IPS-18a (cell line): ENCODE measurements at regions not wholly inside any gene's neighbourhood (a gene's known extent, or its start where the extent isn't known, plus 50 kb on each side); places are given as distances from the start of the nearest gene placed in this dataset.

Experiments used
- H3K27ac ChIP-seq: one replicate; pipeline ENCODE4 v1.5.1; 2013; ENCODE audit warnings: low read length
- H3K27me3 ChIP-seq: one replicate; pipeline ENCODE4 v1.6.1; 2013; ENCODE audit warnings: mild to moderate bottlenecking, low read length; ENCODE audit not compliant: control insufficient read depth, insufficient read depth
- H3K36me3 ChIP-seq: one replicate; pipeline ENCODE4 v1.6.1; 2013; ENCODE audit warnings: low read depth, low read length; ENCODE audit not compliant: control insufficient read depth
- H3K4me1 ChIP-seq: one replicate; pipeline ENCODE4 v1.6.1; 2013; ENCODE audit warnings: low read depth, low read length; ENCODE audit not compliant: control insufficient read depth
- H3K4me3 ChIP-seq: one replicate; pipeline ENCODE4 v1.5.1; 2013; ENCODE audit warnings: low read length
- H3K9ac ChIP-seq: one replicate; pipeline ENCODE4 v1.6.1; 2013; ENCODE audit warnings: mild to moderate bottlenecking, low read length, moderate library complexity
- H3K9me3 ChIP-seq: one replicate; pipeline ENCODE4 v1.6.1; 2013; ENCODE audit warnings: low read depth, low read length; ENCODE audit not compliant: control insufficient read depth

DNA sequence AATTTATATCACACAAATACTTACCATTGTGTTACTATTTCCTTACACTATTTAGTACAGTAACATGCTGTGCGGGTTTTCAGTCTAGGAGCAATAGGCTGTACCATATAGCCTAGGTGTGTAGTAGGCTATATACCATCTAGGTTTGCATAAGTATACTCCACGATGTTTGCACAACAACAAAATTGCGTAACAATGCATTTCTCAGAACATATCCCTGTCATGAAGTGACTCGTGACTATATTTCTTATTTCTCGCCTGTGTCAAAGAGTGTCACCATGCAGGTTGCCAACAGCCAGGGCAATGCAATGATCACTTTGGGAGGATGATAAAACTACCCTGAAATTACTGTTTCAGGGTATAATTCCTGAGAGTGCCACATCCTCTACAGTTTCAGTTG lies 65.6 kb upstream of the CD180 start:
- Histone ChIP-seq H3K36me3 (no peaks in the 10 kb centered on the region), H3K9me3 (no peaks in the 10 kb centered on the region), H3K27me3 (no peaks in the 10 kb centered on the region), H3K9ac (no peak overlapping the region), H3K4me1 (no peaks in the 10 kb centered on the region), H3K4me3 (no peak overlapping the region), H3K27ac (no peak overlapping the region)

DNA sequence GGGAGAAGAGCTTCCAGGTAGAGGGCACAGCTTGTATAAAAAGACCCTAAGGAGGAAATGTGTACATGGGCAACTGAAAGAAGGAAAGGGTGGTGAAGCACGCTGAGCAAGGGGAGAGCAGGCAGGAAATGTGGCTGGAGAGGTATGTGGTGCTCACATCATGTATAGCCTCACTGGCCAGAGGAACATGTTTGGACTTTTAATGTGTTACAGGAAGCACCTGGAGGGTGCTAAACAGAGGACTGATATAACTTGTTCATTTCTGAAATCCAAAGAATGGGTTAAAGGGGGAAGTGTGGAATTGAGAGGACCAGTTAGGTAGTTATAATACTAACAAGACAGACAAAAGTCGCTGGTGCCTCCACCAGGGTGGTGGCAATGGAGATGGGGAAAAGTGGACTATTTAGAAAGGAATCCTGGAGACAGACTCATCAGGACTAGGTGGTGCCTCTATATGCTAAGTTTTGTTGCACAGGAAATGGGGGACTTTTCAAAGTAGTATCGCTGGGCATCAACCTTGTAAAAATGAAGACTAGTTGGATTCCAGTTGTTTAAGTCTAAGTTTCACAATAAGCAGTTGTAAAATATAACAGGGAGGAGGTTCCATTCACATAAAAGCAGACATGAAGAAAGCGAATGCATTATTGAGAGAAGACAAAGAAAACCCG lies 63.1 kb upstream of the CD180 start:
- Histone ChIP-seq H3K36me3 (no peaks in the 10 kb centered on the region), H3K9me3 (no peaks in the 10 kb centered on the region), H3K27ac (no peak overlapping the region), H3K4me1 (no peaks in the 10 kb centered on the region), H3K4me3 (no peak overlapping the region), H3K27me3 (no peaks in the 10 kb centered on the region), H3K9ac (no peak overlapping the region)

DNA sequence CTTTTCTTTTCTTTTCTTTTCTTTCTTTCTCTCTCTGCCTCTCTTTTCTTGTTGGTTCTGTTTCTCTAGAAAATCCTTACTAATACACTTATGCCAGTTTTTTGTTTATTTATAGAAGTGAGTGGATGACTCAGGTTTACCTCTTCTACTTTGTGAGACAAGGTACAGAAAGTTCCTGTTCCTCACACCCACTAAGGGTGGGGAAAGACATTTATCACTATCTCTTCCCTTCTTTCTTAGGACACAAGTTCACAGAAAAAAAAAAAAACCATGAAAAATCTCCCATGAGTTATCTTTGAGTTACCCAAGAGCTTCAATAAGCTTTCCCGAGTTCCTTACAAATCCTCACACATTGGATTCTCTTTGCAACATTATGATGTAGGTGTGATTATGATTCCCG lies 60.9 kb upstream of the CD180 start:
- Histone ChIP-seq H3K9me3 (no peaks in the 10 kb centered on the region), H3K27ac (no peak overlapping the region), H3K9ac (no peak overlapping the region), H3K27me3 (no peaks in the 10 kb centered on the region), H3K4me1 (no peaks in the 10 kb centered on the region), H3K36me3 (no peaks in the 10 kb centered on the region), H3K4me3 (no peak overlapping the region)

DNA sequence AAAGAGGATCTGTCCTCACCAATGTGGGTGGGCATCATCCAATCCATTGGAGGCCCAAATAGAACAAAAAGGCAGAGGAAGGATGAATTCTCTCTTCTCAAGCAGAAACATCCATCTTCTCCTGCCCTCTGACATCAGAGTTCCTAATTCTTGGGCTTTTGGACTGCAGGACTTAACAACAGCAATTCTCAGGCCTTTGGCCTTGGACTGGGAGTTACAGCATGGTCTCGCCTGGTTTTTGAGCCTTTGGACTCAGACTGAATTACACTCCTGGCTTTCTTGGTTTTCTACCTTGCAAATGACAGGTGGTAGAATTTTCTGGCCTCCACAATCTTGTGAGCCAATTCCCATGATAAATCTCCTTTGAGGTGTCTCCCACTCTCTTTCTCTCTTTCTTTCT lies 60.5 kb upstream of the CD180 start:
- no peak overlapping the region for H3K9ac ChIP-seq
- H3K4me1 ChIP-seq, result no peaks in the 10 kb centered on the region
- H3K27me3 ChIP-seq, result no peaks in the 10 kb centered on the region
- no peaks in the 10 kb centered on the region for H3K36me3 ChIP-seq
- H3K9me3 ChIP-seq, result no peaks in the 10 kb centered on the region
- H3K4me3 ChIP-seq, result no peak overlapping the region
- no peak overlapping the region for H3K27ac ChIP-seq

DNA sequence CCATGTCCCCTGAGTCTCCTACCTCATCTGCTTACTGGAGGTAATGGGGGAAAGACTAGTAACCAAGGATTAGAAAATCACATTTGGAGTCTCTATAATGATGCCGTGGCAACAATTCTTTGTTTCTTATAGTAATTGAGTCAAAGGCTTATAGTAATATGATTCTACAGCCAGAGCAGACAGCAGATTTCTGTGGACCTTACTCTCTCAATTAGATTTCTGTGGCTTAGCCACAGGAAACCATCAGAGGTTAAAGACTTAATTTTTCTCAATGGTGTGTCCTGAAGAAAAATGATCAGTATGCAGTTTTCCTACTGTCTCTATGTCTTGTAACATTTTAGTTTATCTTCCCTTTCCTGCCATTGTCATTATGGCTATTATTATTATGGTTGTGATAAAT lies 59.3 kb upstream of the CD180 start:
- no peaks in the 10 kb centered on the region for H3K4me1 ChIP-seq
- no peaks in the 10 kb centered on the region for H3K36me3 ChIP-seq
- H3K27me3 ChIP-seq, result no peaks in the 10 kb centered on the region
- no peaks in the 10 kb centered on the region for H3K9me3 ChIP-seq
- no peak overlapping the region for H3K4me3 ChIP-seq
- no peak overlapping the region for H3K27ac ChIP-seq
- no peak overlapping the region for H3K9ac ChIP-seq

DNA sequence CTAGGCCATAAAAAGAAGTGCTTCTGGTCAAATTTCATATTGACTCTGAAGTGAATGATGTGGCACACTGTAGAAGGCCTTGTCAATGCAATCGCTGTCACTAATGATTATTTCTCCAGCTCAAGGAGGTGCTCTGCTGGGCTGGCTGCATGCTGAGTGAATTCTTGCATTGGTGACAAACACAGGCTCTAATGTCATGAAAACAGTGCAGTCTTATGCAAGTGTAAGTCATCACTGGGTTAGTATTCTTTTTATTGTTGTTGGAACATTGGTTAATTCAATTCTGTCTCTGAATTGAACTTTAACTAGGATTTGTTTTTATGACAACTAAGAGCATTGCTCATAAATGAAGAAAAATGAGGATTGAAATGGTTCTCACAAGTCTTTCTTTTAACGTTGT lies 57.3 kb upstream of the CD180 start:
- Histone ChIP-seq H3K4me3 (no peak overlapping the region), H3K9me3 (no peaks in the 10 kb centered on the region), H3K36me3 (no peaks in the 10 kb centered on the region), H3K9ac (no peak overlapping the region), H3K27me3 (no peaks in the 10 kb centered on the region), H3K27ac (no peak overlapping the region), H3K4me1 (no peaks in the 10 kb centered on the region)

DNA sequence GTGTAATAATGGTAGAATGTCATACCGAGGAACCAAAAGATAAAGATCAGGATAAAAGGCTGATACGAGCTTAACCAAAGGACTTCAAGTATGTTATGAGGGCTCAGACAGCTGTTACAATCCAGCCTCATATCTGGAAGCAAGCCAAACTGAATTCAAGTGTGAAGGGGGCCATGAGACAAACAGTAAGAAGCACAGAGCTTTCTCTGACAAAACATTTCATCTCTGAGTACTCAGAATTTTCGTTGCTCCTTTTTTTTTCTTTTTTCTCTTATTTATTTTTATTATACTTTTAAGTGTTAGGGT lies 52.9 kb upstream of the CD180 start:
- Histone ChIP-seq H3K27me3 (no peaks in the 10 kb centered on the region), H3K4me3 (no peak overlapping the region), H3K4me1 (peaks cover 13% of the 10 kb centered on the region)

DNA sequence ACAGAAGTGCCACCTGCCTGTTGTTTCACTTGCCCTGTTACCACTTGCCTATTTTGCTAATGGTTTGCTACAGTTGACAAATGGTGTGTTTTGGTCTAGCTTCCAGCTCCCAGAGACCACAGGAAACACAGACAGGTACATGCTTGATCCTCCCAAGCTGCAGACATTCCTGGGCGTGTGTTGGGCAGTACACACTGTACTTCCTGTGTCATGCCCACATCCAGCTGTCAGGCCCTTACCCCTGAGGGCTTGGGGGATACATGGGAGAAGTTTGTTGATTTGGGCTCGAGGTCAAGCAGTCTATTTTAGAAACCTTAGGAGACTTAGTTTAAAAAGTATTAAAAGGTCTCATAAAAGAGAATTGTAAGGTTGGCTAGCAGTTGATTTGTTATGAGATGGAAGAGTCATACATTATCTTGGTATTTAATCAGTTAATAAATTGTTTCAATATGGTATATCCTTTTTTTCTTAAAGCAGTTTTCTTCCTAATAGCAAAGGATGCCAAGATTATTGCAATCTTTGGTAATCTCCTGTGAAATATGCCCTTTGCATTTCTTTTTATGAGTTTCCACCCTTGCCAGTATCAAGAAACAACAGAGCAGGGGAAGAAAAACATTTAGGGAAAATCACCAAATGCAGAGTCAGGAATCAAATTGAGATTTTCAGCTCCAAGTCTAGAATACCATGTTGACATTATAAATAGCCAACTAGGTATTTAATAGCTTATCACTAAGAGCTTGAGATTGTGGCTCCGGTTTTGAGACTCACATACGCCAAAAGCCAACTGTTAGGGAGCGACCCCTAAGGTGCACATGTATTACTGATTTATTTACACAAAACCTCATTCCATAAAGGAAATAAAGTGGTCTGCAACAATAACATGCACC lies 52.3 kb upstream of the CD180 start:
- Histone ChIP-seq H3K4me3 (no peak overlapping the region), H3K4me1 (peaks cover 13% of the 10 kb centered on the region), H3K9ac (no peak overlapping the region), H3K27ac (no peak overlapping the region), H3K27me3 (no peaks in the 10 kb centered on the region), H3K36me3 (no peaks in the 10 kb centered on the region), H3K9me3 (no peaks in the 10 kb centered on the region)

More for the DNA sequence above, 52.9 kb upstream of the CD180 start:
- Histone ChIP-seq H3K27ac (no peak overlapping the region), H3K36me3 (no peaks in the 10 kb centered on the region), H3K9ac (no peak overlapping the region), H3K9me3 (no peaks in the 10 kb centered on the region)

DNA sequence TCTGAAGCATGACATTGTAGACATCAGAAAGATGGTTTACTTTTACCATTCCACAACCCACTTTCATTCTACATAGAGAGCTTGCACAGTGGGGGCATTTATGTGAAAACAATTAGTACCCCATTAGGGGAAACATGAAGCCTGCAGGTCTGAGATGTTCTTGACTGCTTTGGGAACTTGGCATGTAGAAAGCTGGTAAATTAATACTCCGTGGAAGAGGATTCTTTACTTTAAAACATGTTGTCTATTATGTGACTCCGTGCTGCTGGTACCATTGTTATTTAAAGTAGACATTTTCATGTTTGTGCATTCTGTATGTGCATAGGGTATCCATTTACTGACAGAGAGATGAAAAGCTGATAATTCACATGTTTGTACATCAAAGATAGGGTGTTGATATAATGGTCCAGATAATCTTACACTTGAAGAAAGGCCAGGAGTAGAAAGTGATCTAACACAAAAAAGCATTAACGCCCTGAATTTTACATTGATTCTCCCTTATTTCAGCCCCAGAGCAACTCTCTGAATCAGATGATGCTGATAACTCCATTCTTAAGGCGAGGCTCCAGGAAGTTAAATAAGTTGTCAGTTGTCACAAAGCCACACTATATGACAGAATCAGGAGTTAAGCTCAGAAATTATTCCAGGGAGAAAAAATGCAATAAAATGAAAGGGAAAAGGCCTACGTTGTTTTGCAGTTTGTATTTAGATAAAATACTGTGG lies 50.1 kb upstream of the CD180 start:
- Histone ChIP-seq H3K4me3 (no peak overlapping the region), H3K4me1 (peaks cover 13% of the 10 kb centered on the region), H3K9me3 (no peaks in the 10 kb centered on the region), H3K36me3 (no peaks in the 10 kb centered on the region), H3K27me3 (no peaks in the 10 kb centered on the region), H3K27ac (no peak overlapping the region), H3K9ac (no peak overlapping the region)
